Astrocyte (in vitro differentiated cells and primary cell): ENCODE measurements at regions not wholly inside any gene's neighbourhood (a gene's known extent, or its start where the extent isn't known, plus 50 kb on each side); places are given as distances from the start of the nearest gene placed in this dataset.

Source experiments
- CTCF ChIP-seq: IDR thresholded peaks from 2 replicates; pipeline ENCODE4 v1.5.1; 2011; ENCODE audit warnings: low read depth, mild to moderate bottlenecking, inconsistent platforms, low read length, moderate library complexity; ENCODE audit not compliant: insufficient read depth
- EZH2 ChIP-seq: IDR thresholded peaks from 2 replicates; pipeline ENCODE4 v1.6.1; 2012; ENCODE audit warnings: mild to moderate bottlenecking, low read length, inconsistent platforms; ENCODE audit not compliant: insufficient read depth

GRCh38 chr3:194959217-194959616 lies 273.5 kb downstream of the FAM43A start:
- TF ChIP-seq EZH2 (no peak), CTCF (no peak)
